SK-N-DZ (cell line): ENCODE measurements at regions not wholly inside any gene's neighbourhood (a gene's known extent, or its start where the extent isn't known, plus 50 kb on each side); places are given as distances from the start of the nearest gene placed in this dataset.
A peak's percentile ranks its signal among the peaks of the same experiment; 100 is the strongest.
"Not testable (repeated sequence)": the region's sequence is repeated elsewhere in the genome, so short reads cannot be mapped to it uniquely, and the experiment has no call there.

Source experiments
- DNase-seq: peaks from one replicate; pipeline ENCODE4 v3.0.0-alpha.2; 2015; ENCODE audit warnings: low spot score

- DNase-seq, result no peak
Observed at GRCh38 chr2:81084101-81084500, 779.5 kb upstream of the LRRTM1 start.

- DNase-seq, result no peak
Observed at GRCh38 chr2:81078631-81079030, 774.1 kb upstream of the LRRTM1 start.

- DNase-seq, result no peak
Observed at GRCh38 chr2:81078102-81078501, 773.5 kb upstream of the LRRTM1 start.

- DNase-seq, result no peak
Observed at GRCh38 chr2:81077396-81077795, 772.8 kb upstream of the LRRTM1 start.

GRCh38 chr2:81073412-81073811, 768.9 kb upstream of the LRRTM1 start:
- no peak for DNase-seq

GRCh38 chr2:81068144-81068543, 763.6 kb upstream of the LRRTM1 start:
- no peak for DNase-seq

GRCh38 chr2:81061016-81061415, 756.5 kb upstream of the LRRTM1 start:
- DNase-seq, result no peak

GRCh38 chr2:81050580-81051095, 746.1 kb upstream of the LRRTM1 start:
- DNase-seq, result no peak

GRCh38 chr2:81043681-81044080, 739.1 kb upstream of the LRRTM1 start:
- no peak for DNase-seq

GRCh38 chr2:81007104-81007503, 702.6 kb upstream of the LRRTM1 start:
- DNase-seq, result no peak

GRCh38 chr2:81002906-81003305, 698.4 kb upstream of the LRRTM1 start:
- no peak for DNase-seq

GRCh38 chr2:80987466-80987865, 682.9 kb upstream of the LRRTM1 start:
- no peak for DNase-seq

GRCh38 chr2:80969900-80970299, 665.3 kb upstream of the LRRTM1 start:
- DNase-seq, result no peak

GRCh38 chr2:80968450-80968849, 663.9 kb upstream of the LRRTM1 start:
- no peak for DNase-seq

- no peak for DNase-seq
Observed at GRCh38 chr2:80947601-80948130, 643.1 kb upstream of the LRRTM1 start.

- no peak for DNase-seq
Observed at GRCh38 chr2:80943487-80943886, 638.9 kb upstream of the LRRTM1 start.

- no peak for DNase-seq
Observed at GRCh38 chr2:80942766-80943165, 638.2 kb upstream of the LRRTM1 start.

GRCh38 chr2:80938463-80938862, 633.9 kb upstream of the LRRTM1 start:
- DNase-seq, result no peak

- not testable (repeated sequence) for DNase-seq
Observed at GRCh38 chr2:80931820-80932219, 627.3 kb upstream of the LRRTM1 start.

- no peak for DNase-seq
Observed at GRCh38 chr2:80930777-80931176, 626.2 kb upstream of the LRRTM1 start.

- peak; percentile 27 for DNase-seq
Observed at GRCh38 chr2:80926168-80926567, 621.6 kb upstream of the LRRTM1 start.

GRCh38 chr2:80896576-80896975, 592.0 kb upstream of the LRRTM1 start:
- DNase-seq, result no peak

- DNase-seq, result no peak
Observed at GRCh38 chr2:80894486-80894885, 589.9 kb upstream of the LRRTM1 start.

GRCh38 chr2:80893711-80894110, 589.2 kb upstream of the LRRTM1 start:
- DNase-seq, result no peak
